Esophagus squamous epithelium (tissue), 4 donors: ENCODE measurements at regions not wholly inside any gene's neighbourhood (a gene's known extent, or its start where the extent isn't known, plus 50 kb on each side); places are given as distances from the start of the nearest gene placed in this dataset.

Source experiments
- CTCF ChIP-seq, 6 experiments: fragments of 450-650 bp in 4 of 6; fragments of 200-600 bp in 2 of 6; sonication (generic) in 2 of 6; IDR thresholded peaks; one replicate each; pipeline ENCODE4 v1.5.1; 2016 to 2019; ENCODE audit warnings: antibody characterized with exemption in 6 of 6, mild to moderate bottlenecking in 4 of 6, moderate library complexity in 4 of 6
- POLR2A ChIP-seq, 4 donors: fragments of 450-650 bp; IDR thresholded peaks; one replicate each; pipeline ENCODE4 v1.6.1; 2017; ENCODE audit warnings: antibody characterized with exemption in 4 of 4, mild to moderate bottlenecking in 4 of 4, moderate library complexity in 3 of 4

- TF ChIP-seq CTCF (IDR thresholded peaks at IDR 0.05) (no peak), POLR2A (IDR thresholded peaks at IDR 0.05) (no peak)
Measured at GRCh38 chr15:70501121-70501727, 262.1 kb downstream of the UACA start.
